ENCODE measurements at regions not wholly inside any gene's neighbourhood (a gene's known extent, or its start where the extent isn't known, plus 50 kb on each side); places are given as distances from the start of the nearest gene placed in this dataset.

DNA sequence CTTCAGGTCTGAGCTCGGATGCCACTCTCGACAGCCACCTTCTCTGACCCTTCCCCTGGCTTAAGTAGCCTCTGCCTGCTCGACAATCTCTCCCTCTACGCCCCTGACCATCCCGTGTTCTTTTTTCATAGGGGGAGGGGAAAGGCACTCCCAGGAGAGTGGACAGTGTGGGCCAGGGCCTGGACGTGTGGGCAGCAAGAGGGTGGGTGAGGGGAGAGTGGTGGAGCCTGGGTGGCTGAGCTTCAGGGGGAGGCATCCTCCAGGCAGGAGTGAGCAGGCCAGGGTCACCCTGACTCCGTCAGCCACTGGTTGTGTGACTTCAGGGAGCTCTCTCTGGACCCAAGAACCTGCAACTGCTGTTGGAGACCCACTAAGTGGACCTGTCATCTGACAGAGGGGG lies 92.7 kb downstream of the CEBPB start:
- peaks cover 7% of the 10 kb centered on the region for H3K27me3 ChIP-seq (ENCODE audit: control insufficient read depth, insufficient read depth, low read length)
- H3K27ac ChIP-seq (ENCODE audit: low read length) = no peak overlapping the region
- Mint-ChIP-seq H3K4me1 (peaks cover 9 to 29% of the 10 kb centered on the region in 2 donors), H3K36me3 (no peaks in the 10 kb centered on the region), H3K27ac (peak overlapping the region in 1 of 2 donors; percentile 29), H3K27me3 (ENCODE audit: low read depth in 2 of 2) (peaks cover 31 to 47% of the 10 kb centered on the region in 2 donors), H3K9me3 (no peaks in the 10 kb centered on the region), H3K4me3 (no peak overlapping the region)
- peaks cover 29% of the 10 kb centered on the region for H3K4me1 ChIP-seq (ENCODE audit: control insufficient read depth, insufficient read depth, low read length)
- no peaks in the 10 kb centered on the region for H3K9me3 ChIP-seq (ENCODE audit: control insufficient read depth, insufficient read depth, low read length)
- ATAC-seq (no peak), DNase-seq (no peak)
- H3K4me3 ChIP-seq (ENCODE audit: low read length) = no peak overlapping the region
- H3K36me3 ChIP-seq (ENCODE audit: control insufficient read depth, insufficient read depth, low read length) = no peaks in the 10 kb centered on the region
- 88% methylated on average over 7 of the region's 7 CpGs for WGBS (ENCODE audit: insufficient coverage)
- TF ChIP-seq, protein P1, sequence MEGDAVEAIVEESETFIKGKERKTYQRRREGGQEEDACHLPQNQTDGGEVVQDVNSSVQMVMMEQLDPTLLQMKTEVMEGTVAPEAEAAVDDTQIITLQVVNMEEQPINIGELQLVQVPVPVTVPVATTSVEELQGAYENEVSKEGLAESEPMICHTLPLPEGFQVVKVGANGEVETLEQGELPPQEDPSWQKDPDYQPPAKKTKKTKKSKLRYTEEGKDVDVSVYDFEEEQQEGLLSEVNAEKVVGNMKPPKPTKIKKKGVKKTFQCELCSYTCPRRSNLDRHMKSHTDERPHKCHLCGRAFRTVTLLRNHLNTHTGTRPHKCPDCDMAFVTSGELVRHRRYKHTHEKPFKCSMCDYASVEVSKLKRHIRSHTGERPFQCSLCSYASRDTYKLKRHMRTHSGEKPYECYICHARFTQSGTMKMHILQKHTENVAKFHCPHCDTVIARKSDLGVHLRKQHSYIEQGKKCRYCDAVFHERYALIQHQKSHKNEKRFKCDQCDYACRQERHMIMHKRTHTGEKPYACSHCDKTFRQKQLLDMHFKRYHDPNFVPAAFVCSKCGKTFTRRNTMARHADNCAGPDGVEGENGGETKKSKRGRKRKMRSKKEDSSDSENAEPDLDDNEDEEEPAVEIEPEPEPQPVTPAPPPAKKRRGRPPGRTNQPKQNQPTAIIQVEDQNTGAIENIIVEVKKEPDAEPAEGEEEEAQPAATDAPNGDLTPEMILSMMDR (IDR thresholded peaks at IDR 0.05) = no peak
- intact Hi-C loops (cut with micrococcal nuclease) = no loop called here

DNA sequence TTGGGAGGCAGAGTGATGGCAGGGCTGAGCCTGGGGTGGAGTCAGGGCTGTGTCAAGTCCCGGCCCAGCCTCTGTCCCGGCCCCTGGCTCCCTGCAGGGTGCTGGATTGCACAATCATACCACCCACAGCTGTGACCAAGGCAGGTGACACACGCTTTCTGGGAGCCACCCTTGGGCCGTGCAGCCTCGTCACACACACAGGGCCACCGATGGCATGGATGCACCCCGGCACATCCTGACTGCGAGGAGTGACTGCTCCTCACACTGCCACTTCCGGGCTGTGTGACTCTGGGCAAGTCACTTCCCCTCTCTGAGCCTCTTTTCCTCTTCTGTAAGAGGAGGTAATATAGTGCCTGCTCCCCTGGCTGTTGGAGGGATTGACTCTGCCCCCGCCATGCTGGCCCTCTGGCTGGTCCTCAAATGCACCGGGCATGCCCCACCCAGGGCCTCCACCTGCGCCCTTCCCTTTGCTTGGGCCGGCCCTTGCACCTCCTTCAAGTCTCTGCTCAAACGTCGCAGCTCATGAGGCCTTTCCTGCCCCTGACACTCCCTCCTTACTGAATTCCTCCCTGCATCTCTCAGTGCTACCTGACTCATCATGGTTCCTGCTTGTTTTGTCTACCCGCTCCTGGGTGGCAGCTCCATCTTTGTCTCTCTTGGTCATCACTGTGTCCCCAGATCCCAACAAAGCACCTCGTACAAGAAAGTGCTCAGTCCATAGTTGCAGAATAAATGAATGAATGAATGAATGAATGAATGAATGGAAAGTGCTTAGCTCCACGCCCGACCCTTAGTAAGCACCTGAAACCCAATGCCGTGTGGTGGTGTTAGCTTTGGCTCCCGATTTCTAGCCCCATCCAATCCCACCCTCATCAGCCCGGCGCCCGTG lies 93.5 kb downstream of the CEBPB start:
- Mint-ChIP-seq H3K36me3 (no peaks in the 10 kb centered on the region), H3K4me3 (no peak overlapping the region), H3K4me1 (peaks cover 9 to 29% of the 10 kb centered on the region in 2 donors), H3K27me3 (ENCODE audit: low read depth in 2 of 2) (peaks cover 34 to 51% of the 10 kb centered on the region in 2 donors), H3K9me3 (no peaks in the 10 kb centered on the region), H3K27ac (no peak overlapping the region)
- no peaks in the 10 kb centered on the region for H3K36me3 ChIP-seq (ENCODE audit: control insufficient read depth, insufficient read depth, low read length)
- peaks cover 29% of the 10 kb centered on the region for H3K4me1 ChIP-seq (ENCODE audit: control insufficient read depth, insufficient read depth, low read length)
- H3K9me3 ChIP-seq (ENCODE audit: control insufficient read depth, insufficient read depth, low read length) = no peaks in the 10 kb centered on the region
- H3K27me3 ChIP-seq (ENCODE audit: control insufficient read depth, insufficient read depth, low read length) = peaks cover 7% of the 10 kb centered on the region
- no peak overlapping the region for H3K27ac ChIP-seq (ENCODE audit: low read length)
- 85% methylated on average over 23 of the region's 24 CpGs for WGBS (ENCODE audit: insufficient coverage)
- TF ChIP-seq, protein P1 (IDR thresholded peaks at IDR 0.05) = no peak
- ATAC-seq = peak; percentile 54 to 67 (median 57)
- intact Hi-C loops (cut with micrococcal nuclease) = no loop called here
- peak in 1 of 2 donors; percentile 21 for DNase-seq
- no peak overlapping the region for H3K4me3 ChIP-seq (ENCODE audit: low read length)

DNA sequence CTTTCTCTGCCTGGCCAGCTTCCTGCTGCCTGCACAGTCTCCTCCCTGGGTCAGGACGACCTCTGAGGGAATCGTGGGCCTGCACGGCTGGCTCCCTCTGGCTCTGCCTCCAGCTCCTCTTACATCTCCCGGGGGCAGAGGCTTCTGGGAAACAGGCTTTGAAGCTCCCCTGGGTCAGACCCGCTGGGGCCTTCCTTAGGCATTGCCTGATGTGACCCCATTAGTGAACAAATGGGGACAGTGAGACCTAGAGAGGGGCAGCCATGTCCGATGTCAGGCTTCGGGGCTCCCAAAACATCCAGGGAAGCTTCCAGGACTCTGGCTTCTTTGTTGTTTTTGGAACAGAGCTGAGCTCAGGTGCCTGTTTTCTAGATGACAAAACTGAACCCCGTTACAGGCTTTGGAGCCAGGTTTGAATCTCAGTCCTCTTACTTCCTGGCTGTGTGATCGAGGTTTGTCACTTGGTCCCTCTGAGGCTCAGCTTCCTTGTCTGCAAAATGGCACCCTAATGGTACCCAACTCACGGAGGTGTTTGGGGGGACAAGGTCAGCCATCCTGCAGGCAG lies 94.3 kb downstream of the CEBPB start:
- peaks cover 29% of the 10 kb centered on the region for H3K4me1 ChIP-seq (ENCODE audit: control insufficient read depth, insufficient read depth, low read length)
- no peak overlapping the region for H3K4me3 ChIP-seq (ENCODE audit: low read length)
- WGBS (ENCODE audit: insufficient coverage) = 70% methylated on average over 10 of the region's 10 CpGs
- H3K9me3 ChIP-seq (ENCODE audit: control insufficient read depth, insufficient read depth, low read length) = no peaks in the 10 kb centered on the region
- no peaks in the 10 kb centered on the region for H3K36me3 Mint-ChIP-seq
- no peak overlapping the region for H3K27ac Mint-ChIP-seq
- peaks cover 9 to 29% of the 10 kb centered on the region in 2 donors for H3K4me1 Mint-ChIP-seq
- no peaks in the 10 kb centered on the region for H3K36me3 ChIP-seq (ENCODE audit: control insufficient read depth, insufficient read depth, low read length)
- TF ChIP-seq, protein P1 (IDR thresholded peaks at IDR 0.05) = no peak
- H3K27me3 ChIP-seq (ENCODE audit: control insufficient read depth, insufficient read depth, low read length) = peaks cover 7% of the 10 kb centered on the region
- no peak overlapping the region for H3K27ac ChIP-seq (ENCODE audit: low read length)
- ATAC-seq (no peak), DNase-seq (no peak)
- intact Hi-C loops (cut with micrococcal nuclease) = no loop called here
- peaks cover 37 to 56% of the 10 kb centered on the region in 2 donors for H3K27me3 Mint-ChIP-seq (ENCODE audit: low read depth in 2 of 2)
- H3K9me3 Mint-ChIP-seq = no peaks in the 10 kb centered on the region
- H3K4me3 Mint-ChIP-seq = no peak overlapping the region
